Adrenal gland (tissue), 9 donors: ENCODE measurements at regions not wholly inside any gene's neighbourhood (a gene's known extent, or its start where the extent isn't known, plus 50 kb on each side); places are given as distances from the start of the nearest gene placed in this dataset.

Source experiments
- DNase-seq, 7 donors: peaks; one replicate each; pipeline ENCODE4 v3.0.0-alpha.2; 2019 to 2020
- H3K27ac ChIP-seq, 5 donors: fragments of 200-600 bp; sonication (generic) in 4 of 5; 1 replicate in 3 of 5; 2 replicates in 2 of 5; pipeline versions ENCODE4 v1.5.1 to v1.8.0; 2016 to 2020; ENCODE audit warnings: mild to moderate bottlenecking in 1 of 5
- H3K27me3 ChIP-seq: fragments of 200-600 bp; 2 replicates; pipeline ENCODE4 v1.8.0; 2021
- H3K36me3 ChIP-seq, 2 donors: fragments of 200-600 bp; replicated peaks in 1 of 2; 1 replicate in 1 of 2; 2 replicates in 1 of 2; pipeline versions ENCODE4 v1.5.1 to v1.8.0; 2018 to 2022
- H3K4me1 ChIP-seq, 2 donors: fragments of 200-600 bp; replicated peaks in 1 of 2; 1 replicate in 1 of 2; 2 replicates in 1 of 2; pipeline versions ENCODE4 v1.5.1 to v1.8.0; 2018 to 2021
- H3K4me3 ChIP-seq, 4 donors: fragments of 200-600 bp; sonication (generic) in 3 of 4; one replicate each; pipeline ENCODE4 v1.5.1; 2016 to 2018
- H3K9me3 ChIP-seq, 3 donors: fragments of 200-600 bp; sonication (generic) in 1 of 3; replicated peaks in 1 of 3; 1 replicate in 2 of 3; 2 replicates in 1 of 3; pipeline versions ENCODE4 v1.5.1 to v1.8.0; 2016 to 2021
- POLR2A ChIP-seq, 2 donors: fragments of 450-650 bp; IDR thresholded peaks; one replicate each; pipeline ENCODE4 v1.6.1; 2017; ENCODE audit warnings: antibody characterized with exemption in 2 of 2, mild to moderate bottlenecking in 2 of 2, moderate library complexity in 1 of 2
- WGBS, 4 donors: extraction: QIAGEN DNeasy Blood & Tissue Kit in 2 of 4; methylation state at CpG; one replicate each; pipeline versions ENCODE4 v1.1.5 to v1.1.7; 2013 to 2017; 5-methylcytosine and 5-hydroxymethylcytosine counted together
- intact Hi-C, 2 donors: fragments of 100-400 bp; cut with DNase I; formaldehyde crosslinking; loops; one replicate each; pipeline versions ENCODE4 v1.14.1 to v1.15.0; 2022 to 2023
- TF ChIP-seq, protein P1 (sequence below), 6 experiments: fragments of 450-650 bp in 4 of 6; fragments of 200-600 bp in 2 of 6; sonication (generic) in 1 of 6; IDR thresholded peaks; 1 replicate in 5 of 6; 2 replicates in 1 of 6; pipeline versions ENCODE4 v1.5.1 to v1.8.0; 2016 to 2021; ENCODE audit warnings: antibody characterized with exemption in 6 of 6, mild to moderate bottlenecking in 2 of 6, moderate library complexity in 1 of 6
- donor health status: healthy with polysubstance abuse.
- donor health status: Bipolar disorder and iron deficiency.
- donor health status: DM: yes; HTN: yes; CAD: no.
- donor health status: DM: no; HTN: no; CAD: no.
- donor health status: DM: no; HTN: no; CAD: no.

DNA sequence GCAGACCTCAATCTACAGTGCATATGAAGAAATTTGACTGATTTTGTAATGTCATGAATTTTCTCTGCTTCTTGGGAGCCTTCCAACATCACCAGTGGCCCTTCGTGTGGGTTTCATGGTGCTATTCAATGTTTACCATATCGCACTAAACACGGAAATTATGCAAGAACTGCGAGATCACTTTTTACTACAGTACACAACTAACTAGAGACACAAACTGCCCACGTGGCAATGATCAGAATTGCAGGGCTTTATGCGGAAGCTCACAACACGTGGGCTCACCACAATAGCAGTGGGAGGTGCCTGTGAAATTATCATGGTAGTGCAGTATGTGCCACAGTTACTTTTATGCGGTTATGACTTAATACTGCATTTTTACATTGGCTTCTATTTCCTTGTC lies 449.7 kb upstream of the KLF6 start:
- intact Hi-C loops, result no loop called here
- no peaks in the 10 kb centered on the region for H3K27me3 ChIP-seq
- H3K9me3 ChIP-seq, result no peaks in the 10 kb centered on the region
- H3K4me3 ChIP-seq, result no peak overlapping the region
- no peak for DNase-seq
- H3K27ac ChIP-seq, result no peak overlapping the region
- TF ChIP-seq, protein P1, sequence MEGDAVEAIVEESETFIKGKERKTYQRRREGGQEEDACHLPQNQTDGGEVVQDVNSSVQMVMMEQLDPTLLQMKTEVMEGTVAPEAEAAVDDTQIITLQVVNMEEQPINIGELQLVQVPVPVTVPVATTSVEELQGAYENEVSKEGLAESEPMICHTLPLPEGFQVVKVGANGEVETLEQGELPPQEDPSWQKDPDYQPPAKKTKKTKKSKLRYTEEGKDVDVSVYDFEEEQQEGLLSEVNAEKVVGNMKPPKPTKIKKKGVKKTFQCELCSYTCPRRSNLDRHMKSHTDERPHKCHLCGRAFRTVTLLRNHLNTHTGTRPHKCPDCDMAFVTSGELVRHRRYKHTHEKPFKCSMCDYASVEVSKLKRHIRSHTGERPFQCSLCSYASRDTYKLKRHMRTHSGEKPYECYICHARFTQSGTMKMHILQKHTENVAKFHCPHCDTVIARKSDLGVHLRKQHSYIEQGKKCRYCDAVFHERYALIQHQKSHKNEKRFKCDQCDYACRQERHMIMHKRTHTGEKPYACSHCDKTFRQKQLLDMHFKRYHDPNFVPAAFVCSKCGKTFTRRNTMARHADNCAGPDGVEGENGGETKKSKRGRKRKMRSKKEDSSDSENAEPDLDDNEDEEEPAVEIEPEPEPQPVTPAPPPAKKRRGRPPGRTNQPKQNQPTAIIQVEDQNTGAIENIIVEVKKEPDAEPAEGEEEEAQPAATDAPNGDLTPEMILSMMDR (IDR thresholded peaks at IDR 0.05), result no peak
- TF ChIP-seq POLR2A (IDR thresholded peaks at IDR 0.05), result no peak
- H3K4me1 ChIP-seq, result no peaks in the 10 kb centered on the region
- WGBS, 4 donors, result 77 to 87% (median 79%) methylated on average over 8 of the region's 8 CpGs
- H3K36me3 ChIP-seq, result no peaks in the 10 kb centered on the region

DNA sequence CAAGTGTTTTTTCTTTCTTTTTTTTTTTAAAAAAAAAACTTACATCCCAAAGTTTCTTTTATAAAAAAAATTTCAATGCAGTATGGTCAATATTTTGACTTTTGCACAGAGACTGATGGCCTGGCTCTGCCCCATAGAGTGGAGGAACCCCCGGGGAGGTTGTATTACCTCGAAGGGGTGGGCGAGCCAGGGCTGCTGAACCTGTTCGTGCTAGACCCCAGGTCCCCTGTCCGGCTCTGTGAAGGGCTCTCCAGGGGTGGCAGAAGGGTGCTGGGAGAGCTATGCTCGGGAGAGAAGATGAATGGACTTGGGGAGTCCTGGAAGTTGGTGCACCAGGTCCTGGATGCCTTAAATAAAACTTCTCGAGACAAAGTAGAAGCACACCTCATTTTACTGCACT lies 446.4 kb upstream of the KLF6 start:
- TF ChIP-seq POLR2A (IDR thresholded peaks at IDR 0.05), result no peak
- TF ChIP-seq, protein P1 (IDR thresholded peaks at IDR 0.05), result no peak
- Histone ChIP-seq H3K27me3 (no peaks in the 10 kb centered on the region), H3K27ac (no peak overlapping the region), H3K4me3 (no peak overlapping the region), H3K36me3 (no peaks in the 10 kb centered on the region), H3K9me3 (no peaks in the 10 kb centered on the region), H3K4me1 (no peaks in the 10 kb centered on the region)
- 82 to 97% (median 87%) methylated on average over 7 of the region's 7 CpGs for WGBS, 4 donors
- intact Hi-C loops, result no loop called here
- DNase-seq, result no peak

DNA sequence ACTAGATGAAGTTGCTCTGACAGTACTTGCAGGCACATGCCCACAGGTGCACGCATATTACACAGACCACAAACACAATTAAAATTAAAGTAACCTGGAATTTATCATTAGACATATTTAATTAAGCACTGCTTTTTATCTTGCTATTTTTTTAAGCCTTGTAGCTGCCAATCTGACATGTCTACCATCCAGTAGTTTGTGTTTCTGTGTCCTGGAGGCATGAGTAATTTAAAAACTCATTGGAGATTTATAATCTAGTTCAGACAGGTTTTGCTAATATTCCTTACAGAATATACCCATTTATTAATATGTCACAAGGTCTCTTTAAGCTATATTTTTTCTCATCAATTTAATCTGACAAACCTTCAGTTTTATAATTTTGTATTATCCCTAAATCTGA lies 445.0 kb upstream of the KLF6 start:
- no peaks in the 10 kb centered on the region for H3K4me1 ChIP-seq
- intact Hi-C loops, result no loop called here
- H3K27ac ChIP-seq, result no peak overlapping the region
- no peaks in the 10 kb centered on the region for H3K36me3 ChIP-seq
- TF ChIP-seq POLR2A (IDR thresholded peaks at IDR 0.05), result no peak
- TF ChIP-seq, protein P1 (IDR thresholded peaks at IDR 0.05), result no peak
- H3K4me3 ChIP-seq, result no peak overlapping the region
- WGBS, 4 donors, result 81 to 89% (median 84%) methylated on average over 1 of the region's 1 CpG
- no peaks in the 10 kb centered on the region for H3K9me3 ChIP-seq
- no peaks in the 10 kb centered on the region for H3K27me3 ChIP-seq
- DNase-seq, result no peak

DNA sequence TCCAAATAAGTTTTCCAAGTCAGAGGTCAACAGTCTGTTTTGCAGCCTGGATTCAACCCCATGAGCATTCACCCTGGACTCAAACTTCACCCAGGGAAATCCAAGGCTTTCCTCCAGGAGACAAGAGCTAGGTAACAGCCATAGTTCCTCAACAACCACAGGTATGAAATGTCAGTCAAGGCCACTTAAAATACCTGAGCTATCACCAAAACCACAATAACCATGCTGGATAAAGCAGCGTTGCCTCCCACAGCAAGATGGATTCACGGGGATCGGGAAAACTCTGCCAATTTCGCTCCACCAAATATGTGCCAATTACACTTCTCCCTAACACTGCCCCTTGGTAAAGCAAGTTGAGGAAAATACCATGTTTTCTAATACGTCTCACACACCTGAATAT lies 444.1 kb upstream of the KLF6 start:
- Histone ChIP-seq H3K36me3 (no peaks in the 10 kb centered on the region), H3K4me3 (no peak overlapping the region), H3K27me3 (no peaks in the 10 kb centered on the region), H3K27ac (no peak overlapping the region), H3K4me1 (no peaks in the 10 kb centered on the region), H3K9me3 (no peaks in the 10 kb centered on the region)
- WGBS, 4 donors, result 88 to 95% (median 91%) methylated on average over 5 of the region's 5 CpGs
- TF ChIP-seq, protein P1 (IDR thresholded peaks at IDR 0.05), result no peak
- no peak for TF ChIP-seq POLR2A (IDR thresholded peaks at IDR 0.05)
- intact Hi-C loops, result no loop called here
- DNase-seq, result no peak
